CD14-positive monocyte (primary cell): ENCODE measurements at regions not wholly inside any gene's neighbourhood (a gene's known extent, or its start where the extent isn't known, plus 50 kb on each side); places are given as distances from the start of the nearest gene placed in this dataset.
"Not testable (repeated sequence)": the region's sequence is repeated elsewhere in the genome, so short reads cannot be mapped to it uniquely, and the experiment has no call there.

Experiments used
- DNase-seq, 3 donors: peaks; one replicate each; pipeline ENCODE4 v3.0.0-alpha.2; 2011 to 2022
- H2AFZ ChIP-seq: 2 replicates; pipeline ENCODE4 v1.6.0; 2012; ENCODE audit warnings: mild to moderate bottlenecking, low read depth, low read length, inconsistent platforms; ENCODE audit not compliant: insufficient read depth, poor library complexity, severe bottlenecking
- H3K27ac ChIP-seq, 2 donors: 1 replicate in 1 of 2; 2 replicates in 1 of 2; pipeline ENCODE4 v1.5.1; 2012 to 2013; ENCODE audit warnings: low read length in 2 of 2, control low read depth in 1 of 2, inconsistent platforms in 1 of 2, low read depth in 1 of 2, mild to moderate bottlenecking in 1 of 2
- H3K27me3 ChIP-seq, 2 donors: one replicate each; pipeline versions ENCODE4 v1.6.0 to v1.6.1; 2011 to 2013; ENCODE audit warnings: low read length in 2 of 2; ENCODE audit not compliant: control insufficient read depth in 2 of 2, insufficient read depth in 2 of 2
- H3K36me3 ChIP-seq, 2 donors: replicated peaks in 1 of 2; 1 replicate in 1 of 2; 2 replicates in 1 of 2; pipeline versions ENCODE4 v1.5.1 to v1.6.1; 2012 to 2013; ENCODE audit warnings: low read length in 2 of 2, control low read depth in 1 of 2, inconsistent platforms in 1 of 2, mild to moderate bottlenecking in 1 of 2; ENCODE audit not compliant: insufficient read depth in 2 of 2, control insufficient read depth in 1 of 2
- H3K4me1 ChIP-seq, 2 donors: 1 replicate in 1 of 2; 2 replicates in 1 of 2; pipeline versions ENCODE4 v1.5.1 to v1.6.1; 2012 to 2013; ENCODE audit warnings: low read length in 2 of 2, control low read depth in 1 of 2, inconsistent platforms in 1 of 2, mild to moderate bottlenecking in 1 of 2, moderate library complexity in 1 of 2; ENCODE audit not compliant: insufficient read depth in 2 of 2, control insufficient read depth in 1 of 2
- H3K4me2 ChIP-seq: replicated peaks from 2 replicates; pipeline ENCODE3; 2012; ENCODE audit warnings: low read length, moderate library complexity, mild to moderate bottlenecking; ENCODE audit not compliant: poor library complexity, severe bottlenecking; ENCODE audit errors: extremely low read depth
- H3K4me3 ChIP-seq, 3 experiments: fragments of 200-600 bp in 1 of 3; sonication (generic) in 1 of 3; replicated peaks in 1 of 3; 1 replicate in 2 of 3; 2 replicates in 1 of 3; pipeline ENCODE4 v1.5.1; 2011 to 2013; ENCODE audit warnings: low read length in 3 of 3, mild to moderate bottlenecking in 3 of 3, control low read depth in 2 of 3, low read depth in 2 of 3, inconsistent platforms in 1 of 3, moderate library complexity in 1 of 3
- H3K79me2 ChIP-seq: 2 replicates; pipeline ENCODE4 v1.6.0; 2012; ENCODE audit warnings: mild to moderate bottlenecking, control low read depth, inconsistent platforms, low read length, moderate library complexity; ENCODE audit not compliant: insufficient read depth
- H3K9ac ChIP-seq: 2 replicates; pipeline ENCODE4 v1.6.0; 2017; ENCODE audit warnings: low read length, mild to moderate bottlenecking; ENCODE audit not compliant: insufficient read depth, poor library complexity, severe bottlenecking
- H3K9me3 ChIP-seq, 2 donors: replicated peaks in 1 of 2; 1 replicate in 1 of 2; 2 replicates in 1 of 2; pipeline versions ENCODE4 v1.5.1 to v1.6.1; 2012 to 2013; ENCODE audit warnings: low read length in 2 of 2, control low read depth in 1 of 2; ENCODE audit not compliant: control insufficient read depth in 1 of 2, insufficient read depth in 1 of 2
- H4K20me1 ChIP-seq: 2 replicates; pipeline ENCODE4 v1.6.0; 2012; ENCODE audit warnings: mild to moderate bottlenecking, low read length, control low read depth, moderate library complexity; ENCODE audit not compliant: insufficient read depth
- H3K27ac Mint-ChIP-seq, 7 donors: one replicate each; pipeline ENCODE4 v1.8.0; 2020; ENCODE audit warnings: mild to moderate bottlenecking in 7 of 7, mixed read lengths in 7 of 7, moderate library complexity in 6 of 7, inconsistent platforms in 2 of 7
- H3K27me3 Mint-ChIP-seq, 3 donors: one replicate each; pipeline ENCODE4 v1.8.0; 2021 to 2022; ENCODE audit warnings: low read depth in 3 of 3, mild to moderate bottlenecking in 3 of 3, mixed read lengths in 3 of 3, moderate library complexity in 3 of 3, inconsistent platforms in 1 of 3
- H3K36me3 Mint-ChIP-seq, 2 donors: one replicate each; pipeline ENCODE4 v1.8.0; 2020; ENCODE audit warnings: mixed read lengths in 2 of 2, inconsistent platforms in 1 of 2, mild to moderate bottlenecking in 1 of 2
- H3K4me1 Mint-ChIP-seq: one replicate; pipeline ENCODE4 v1.8.0; 2020; ENCODE audit warnings: mild to moderate bottlenecking, mixed read lengths
- H3K4me3 Mint-ChIP-seq, 2 donors: one replicate each; pipeline ENCODE4 v1.8.0; 2020; ENCODE audit warnings: mild to moderate bottlenecking in 2 of 2, mixed read lengths in 2 of 2, moderate library complexity in 1 of 2
- H3K9me3 Mint-ChIP-seq, 7 donors: one replicate each; pipeline ENCODE4 v1.8.0; 2020 to 2022; ENCODE audit warnings: mixed read lengths in 7 of 7, mild to moderate bottlenecking in 6 of 7, moderate library complexity in 6 of 7, inconsistent platforms in 2 of 7
- WGBS: methylation state at CpG from one replicate; pipeline ENCODE4 v1.1.5; 2013; ENCODE audit warnings: missing lambda C conversion rate; ENCODE audit not compliant: insufficient coverage; 5-methylcytosine and 5-hydroxymethylcytosine counted together
- intact Hi-C, 2 donors: fragments of 100-400 bp; cut with micrococcal nuclease; formaldehyde crosslinking; loops; one replicate each; pipeline versions ENCODE4 v1.15.0 to v1.15.1; 2023
- TF ChIP-seq, protein P1 (sequence below): fragments of 200-600 bp; IDR thresholded peaks from one replicate; pipeline ENCODE4 v1.8.0; 2022; ENCODE audit warnings: antibody characterized with exemption, mild to moderate bottlenecking

DNA sequence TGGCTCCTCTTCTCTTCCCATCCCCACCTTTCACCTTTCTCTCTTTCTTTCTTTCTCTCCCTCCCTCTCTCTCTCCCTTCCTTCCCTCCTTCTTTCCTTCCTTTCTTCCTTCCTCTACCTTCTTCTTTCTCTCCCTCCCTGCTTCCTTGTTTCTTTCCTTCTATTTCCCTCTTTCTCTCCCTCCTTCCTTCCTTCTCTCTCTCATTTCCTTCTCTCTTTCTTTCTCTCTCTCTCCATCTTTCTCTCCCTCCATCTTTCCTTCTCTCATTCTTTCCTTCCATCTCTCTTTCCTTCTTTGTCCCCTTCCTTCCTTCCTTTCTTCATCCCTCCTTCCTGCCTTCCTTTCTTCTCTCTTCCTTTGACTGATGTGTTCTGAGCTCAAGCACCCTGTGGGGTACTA is 1467.0 kb upstream of the DEFB115 start:
- Mint-ChIP-seq H3K36me3 (no peaks in the 10 kb centered on the region), H3K27ac (no peak overlapping the region), H3K4me3 (no peak overlapping the region), H3K27me3 (no peaks in the 10 kb centered on the region), H3K4me1 (no peaks in the 10 kb centered on the region), H3K9me3 (peaks cover 26 to 48% (median 35%) of the 10 kb centered on the region in 7 donors)
- Histone ChIP-seq H3K4me2 (no peak overlapping the region), H3K4me3 (no peak overlapping the region), H3K27me3 (no peaks in the 10 kb centered on the region), H3K4me1 (no peaks in the 10 kb centered on the region), H3K27ac (no peak overlapping the region), H2AFZ (no peak overlapping the region), H3K9ac (no peak overlapping the region), H3K36me3 (no peaks in the 10 kb centered on the region), H3K79me2 (no peaks in the 10 kb centered on the region), H3K9me3 (peaks cover 39 to 48% of the 10 kb centered on the region in 2 donors), H4K20me1 (no peaks in the 10 kb centered on the region)
- TF ChIP-seq, protein P1, sequence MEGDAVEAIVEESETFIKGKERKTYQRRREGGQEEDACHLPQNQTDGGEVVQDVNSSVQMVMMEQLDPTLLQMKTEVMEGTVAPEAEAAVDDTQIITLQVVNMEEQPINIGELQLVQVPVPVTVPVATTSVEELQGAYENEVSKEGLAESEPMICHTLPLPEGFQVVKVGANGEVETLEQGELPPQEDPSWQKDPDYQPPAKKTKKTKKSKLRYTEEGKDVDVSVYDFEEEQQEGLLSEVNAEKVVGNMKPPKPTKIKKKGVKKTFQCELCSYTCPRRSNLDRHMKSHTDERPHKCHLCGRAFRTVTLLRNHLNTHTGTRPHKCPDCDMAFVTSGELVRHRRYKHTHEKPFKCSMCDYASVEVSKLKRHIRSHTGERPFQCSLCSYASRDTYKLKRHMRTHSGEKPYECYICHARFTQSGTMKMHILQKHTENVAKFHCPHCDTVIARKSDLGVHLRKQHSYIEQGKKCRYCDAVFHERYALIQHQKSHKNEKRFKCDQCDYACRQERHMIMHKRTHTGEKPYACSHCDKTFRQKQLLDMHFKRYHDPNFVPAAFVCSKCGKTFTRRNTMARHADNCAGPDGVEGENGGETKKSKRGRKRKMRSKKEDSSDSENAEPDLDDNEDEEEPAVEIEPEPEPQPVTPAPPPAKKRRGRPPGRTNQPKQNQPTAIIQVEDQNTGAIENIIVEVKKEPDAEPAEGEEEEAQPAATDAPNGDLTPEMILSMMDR = no peak
- intact Hi-C loops = no loop called here
- DNase-seq = no peak

DNA sequence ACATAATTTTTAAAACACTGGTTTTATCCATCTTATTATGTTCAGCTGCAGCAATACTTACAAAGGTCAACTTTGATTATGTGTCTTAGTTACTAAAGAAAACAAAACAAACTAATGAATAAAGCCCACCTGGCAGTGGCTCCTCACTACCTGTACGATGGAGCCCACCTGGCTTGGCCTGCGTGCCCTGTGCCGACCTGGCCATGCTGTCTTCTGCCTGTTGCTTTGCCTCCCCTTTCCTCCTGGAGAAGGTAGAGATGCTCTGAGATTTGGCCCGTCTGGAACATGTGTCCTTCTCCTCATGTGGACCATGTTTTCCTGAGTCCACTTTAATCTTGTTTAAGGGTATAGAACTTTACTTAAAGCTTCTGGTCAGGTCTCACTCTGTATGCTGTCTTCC is 1426.0 kb upstream of the DEFB115 start:
- H3K9ac ChIP-seq, H3K4me2 ChIP-seq, H3K36me3 Mint-ChIP-seq, H4K20me1 ChIP-seq, intact Hi-C loops, H3K27ac ChIP-seq, H3K4me1 ChIP-seq, H3K4me3 ChIP-seq, H3K27me3 ChIP-seq, H3K4me1 Mint-ChIP-seq, H3K27ac Mint-ChIP-seq, DNase-seq, H3K27me3 Mint-ChIP-seq, H3K79me2 ChIP-seq, H3K4me3 Mint-ChIP-seq, H2AFZ ChIP-seq, H3K36me3 ChIP-seq: not testable (repeated sequence)
- H3K9me3 ChIP-seq = peaks cover 14 to 22% of the 10 kb centered on the region in 2 donors
- WGBS = 40% methylated on average over 1 of the region's 4 CpGs
- H3K9me3 Mint-ChIP-seq = peaks cover 11 to 49% (median 26%) of the 10 kb centered on the region in 7 donors

DNA sequence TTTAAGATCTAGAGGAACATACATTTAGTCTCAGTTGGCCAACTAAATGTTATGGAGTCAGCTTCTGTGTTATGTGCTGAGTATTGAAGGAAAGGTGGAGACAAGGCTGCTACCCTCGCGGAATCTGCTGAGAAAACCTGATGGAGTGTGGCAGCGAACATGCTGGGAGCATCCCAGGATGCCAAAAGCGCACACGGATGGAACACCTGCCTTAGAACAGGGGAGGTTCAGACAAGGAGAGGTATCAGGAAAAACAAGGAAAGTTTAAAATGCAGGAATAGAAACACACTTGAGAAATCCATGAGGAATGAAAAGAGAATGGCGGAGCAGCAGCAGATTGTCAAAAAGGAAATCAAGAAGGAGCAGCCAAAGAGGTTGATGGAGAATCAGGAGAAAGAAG is 1389.5 kb upstream of the DEFB115 start:
- H4K20me1 ChIP-seq, H3K27ac Mint-ChIP-seq, H3K4me2 ChIP-seq, H2AFZ ChIP-seq, H3K27ac ChIP-seq, H3K4me3 ChIP-seq, H3K27me3 ChIP-seq, DNase-seq, H3K4me1 Mint-ChIP-seq, H3K9ac ChIP-seq, H3K27me3 Mint-ChIP-seq, H3K36me3 Mint-ChIP-seq, H3K79me2 ChIP-seq, H3K4me1 ChIP-seq, H3K36me3 ChIP-seq, H3K4me3 Mint-ChIP-seq, intact Hi-C loops: not testable (repeated sequence)
- peaks cover 10 to 34% (median 13%) of the 10 kb centered on the region in 7 donors for H3K9me3 Mint-ChIP-seq
- H3K9me3 ChIP-seq = peaks cover 19 to 33% of the 10 kb centered on the region in 2 donors
- WGBS = 63% methylated on average over 6 of the region's 6 CpGs

DNA sequence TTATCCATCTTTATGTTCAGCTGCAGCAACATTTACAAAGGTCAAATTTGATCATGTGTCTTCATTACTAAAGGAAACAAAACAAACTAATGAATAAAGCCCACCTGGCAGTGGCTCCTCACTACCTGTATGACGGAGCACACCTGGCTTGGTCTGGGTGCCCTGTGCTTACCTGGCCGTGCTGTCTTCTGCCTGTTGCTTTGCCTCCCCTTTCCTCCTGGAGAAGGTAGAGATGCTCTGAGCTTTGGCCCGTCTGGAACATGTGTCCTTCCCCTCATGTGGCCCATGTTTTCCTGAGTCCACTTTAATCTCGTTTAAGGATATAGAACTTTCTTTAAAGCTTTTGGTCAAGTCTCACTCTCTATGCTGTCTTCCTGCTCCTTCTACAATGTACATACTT is 1388.8 kb upstream of the DEFB115 start:
- H2AFZ ChIP-seq, H3K4me3 ChIP-seq, H3K27ac Mint-ChIP-seq, H3K4me3 Mint-ChIP-seq, H3K9ac ChIP-seq, H3K27me3 Mint-ChIP-seq, H4K20me1 ChIP-seq, H3K4me2 ChIP-seq, H3K27ac ChIP-seq, intact Hi-C loops, H3K4me1 Mint-ChIP-seq, H3K79me2 ChIP-seq, H3K36me3 ChIP-seq, DNase-seq, H3K27me3 ChIP-seq, H3K4me1 ChIP-seq, H3K36me3 Mint-ChIP-seq: not testable (repeated sequence)
- 50% methylated on average over 1 of the region's 4 CpGs for WGBS
- peaks cover 22 to 33% of the 10 kb centered on the region in 2 donors for H3K9me3 ChIP-seq
- H3K9me3 Mint-ChIP-seq = peaks cover 8 to 36% (median 13%) of the 10 kb centered on the region in 7 donors
